ENCODE measurements at regions not wholly inside any gene's neighbourhood (a gene's known extent, or its start where the extent isn't known, plus 50 kb on each side); places are given as distances from the start of the nearest gene placed in this dataset.

DNA sequence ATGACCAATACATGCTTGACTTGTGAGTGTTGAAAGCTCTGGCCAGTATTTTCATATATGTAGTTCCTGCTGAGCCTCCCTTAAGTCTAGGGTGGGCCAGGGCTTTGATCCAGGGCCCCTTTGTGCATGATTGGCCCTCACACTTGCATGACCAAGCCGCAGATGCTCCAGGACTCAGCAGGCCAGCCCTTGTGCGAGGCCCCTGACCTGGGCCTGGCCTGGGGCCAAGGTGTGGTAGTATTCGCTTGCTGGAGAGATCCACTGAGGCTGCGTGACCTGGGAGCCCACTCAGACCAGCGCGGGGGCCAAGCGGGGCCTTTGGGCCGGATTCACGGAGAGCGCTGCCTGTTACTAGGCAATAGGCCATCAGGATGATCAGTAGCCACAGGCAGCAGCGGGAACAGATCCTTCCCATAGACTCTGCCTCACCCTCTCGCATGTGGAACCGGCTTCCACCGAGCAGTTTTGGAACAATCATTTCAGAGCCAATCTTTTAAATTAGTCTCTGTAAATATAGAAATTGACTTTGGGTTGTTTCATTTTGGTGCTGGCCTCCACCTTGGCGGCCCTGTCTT is 79.0 kb upstream of the PTCH1 start:
- Mint-ChIP-seq H3K9me3 (ENCODE audit: low read depth, unreplicated experiment) (no peaks in the 10 kb centered on the region), H3K36me3 (ENCODE audit: insufficient read depth, unreplicated experiment) (no peaks in the 10 kb centered on the region), H3K27ac (ENCODE audit: unreplicated experiment) (no peak overlapping the region), H3K27me3 (ENCODE audit: unreplicated experiment) (peaks cover 22% of the 10 kb centered on the region), H3K4me1 (ENCODE audit: low read depth, unreplicated experiment) (no peaks in the 10 kb centered on the region), H3K4me3 (ENCODE audit: low read depth, unreplicated experiment) (no peak overlapping the region)
- CTCF ChIA-PET, result no interaction called here
- BruUV-seq (replicated peaks), result no TSS peak
- TF ChIP-seq, protein P1, sequence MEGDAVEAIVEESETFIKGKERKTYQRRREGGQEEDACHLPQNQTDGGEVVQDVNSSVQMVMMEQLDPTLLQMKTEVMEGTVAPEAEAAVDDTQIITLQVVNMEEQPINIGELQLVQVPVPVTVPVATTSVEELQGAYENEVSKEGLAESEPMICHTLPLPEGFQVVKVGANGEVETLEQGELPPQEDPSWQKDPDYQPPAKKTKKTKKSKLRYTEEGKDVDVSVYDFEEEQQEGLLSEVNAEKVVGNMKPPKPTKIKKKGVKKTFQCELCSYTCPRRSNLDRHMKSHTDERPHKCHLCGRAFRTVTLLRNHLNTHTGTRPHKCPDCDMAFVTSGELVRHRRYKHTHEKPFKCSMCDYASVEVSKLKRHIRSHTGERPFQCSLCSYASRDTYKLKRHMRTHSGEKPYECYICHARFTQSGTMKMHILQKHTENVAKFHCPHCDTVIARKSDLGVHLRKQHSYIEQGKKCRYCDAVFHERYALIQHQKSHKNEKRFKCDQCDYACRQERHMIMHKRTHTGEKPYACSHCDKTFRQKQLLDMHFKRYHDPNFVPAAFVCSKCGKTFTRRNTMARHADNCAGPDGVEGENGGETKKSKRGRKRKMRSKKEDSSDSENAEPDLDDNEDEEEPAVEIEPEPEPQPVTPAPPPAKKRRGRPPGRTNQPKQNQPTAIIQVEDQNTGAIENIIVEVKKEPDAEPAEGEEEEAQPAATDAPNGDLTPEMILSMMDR (IDR thresholded peaks at IDR 0.05; ENCODE audit: unreplicated experiment), result no peak
- no peak for DNase-seq
- intact Hi-C loops (cut with micrococcal nuclease; ENCODE audit: unreplicated experiment), result no loop called here

DNA sequence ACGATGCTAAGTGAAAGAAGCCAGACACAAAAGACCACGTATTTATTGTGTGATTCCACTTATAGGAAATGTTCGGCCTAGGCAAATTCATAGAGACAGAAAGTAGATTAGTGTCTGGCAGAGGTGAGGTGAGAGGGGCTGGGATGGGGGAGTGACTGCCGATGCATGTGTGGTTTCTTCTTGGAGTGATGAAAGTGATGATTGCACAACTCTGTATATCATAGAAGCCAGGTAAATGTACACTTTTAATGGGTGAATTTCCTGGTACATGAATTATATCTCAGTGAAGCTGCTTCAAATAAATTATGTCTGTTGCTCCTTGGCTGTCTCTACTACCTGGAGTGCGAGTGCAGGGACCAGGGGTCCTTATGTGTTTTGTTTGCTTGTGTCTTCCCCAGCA is 76.2 kb upstream of the PTCH1 start:
- Mint-ChIP-seq H3K27me3 (ENCODE audit: unreplicated experiment) (peaks cover 19% of the 10 kb centered on the region), H3K36me3 (ENCODE audit: insufficient read depth, unreplicated experiment) (no peaks in the 10 kb centered on the region), H3K9me3 (ENCODE audit: low read depth, unreplicated experiment) (no peaks in the 10 kb centered on the region), H3K4me3 (ENCODE audit: low read depth, unreplicated experiment) (no peak overlapping the region), H3K4me1 (ENCODE audit: low read depth, unreplicated experiment) (no peaks in the 10 kb centered on the region), H3K27ac (ENCODE audit: unreplicated experiment) (no peak overlapping the region)
- TF ChIP-seq, protein P1 (IDR thresholded peaks at IDR 0.05; ENCODE audit: unreplicated experiment), result no peak
- intact Hi-C loops (cut with micrococcal nuclease; ENCODE audit: unreplicated experiment), result no loop called here
- no peak for DNase-seq
- BruUV-seq (replicated peaks), result no TSS peak
- CTCF ChIA-PET, result no interaction called here

DNA sequence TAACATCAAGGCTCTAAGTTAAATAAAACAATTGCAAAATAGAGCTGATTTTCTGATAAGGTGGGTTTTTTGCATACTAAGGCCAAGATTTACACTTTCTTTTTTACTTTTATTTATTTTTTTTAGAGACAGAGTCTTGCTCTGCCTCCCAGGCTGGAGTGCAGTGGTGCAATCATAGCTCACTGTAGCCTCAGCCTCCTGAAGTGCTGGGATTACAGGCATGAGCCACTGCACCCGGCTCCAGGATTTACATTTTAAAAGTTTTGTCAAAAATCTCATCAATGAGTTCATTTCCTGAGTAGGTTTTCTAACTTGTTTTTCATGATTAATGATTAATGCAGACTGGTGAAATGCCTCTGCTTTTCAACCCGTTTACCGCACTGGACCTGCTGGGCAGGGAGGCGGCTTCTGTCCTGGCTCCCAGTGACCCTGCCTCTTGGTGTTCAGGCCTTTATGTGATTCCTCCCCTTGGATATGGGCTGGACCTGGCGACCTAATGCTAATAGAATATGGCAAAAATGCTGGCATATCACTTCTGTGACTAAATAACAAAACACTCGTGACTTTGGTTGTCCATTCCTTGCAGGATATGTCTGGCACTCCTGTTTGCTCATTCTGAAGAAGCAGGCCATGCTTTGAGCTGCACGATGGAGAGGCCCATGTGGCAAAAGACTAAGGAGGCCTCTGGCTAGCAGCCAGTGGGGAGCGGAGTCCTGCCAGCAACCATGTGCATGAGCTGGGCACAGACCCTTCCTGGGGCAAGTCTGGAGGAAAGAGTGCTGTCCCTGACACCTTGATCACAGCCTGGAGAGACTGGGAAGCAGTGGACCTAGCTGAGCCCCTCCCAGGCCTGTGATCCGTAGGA is 72.2 kb upstream of the PTCH1 start:
- intact Hi-C loops (cut with micrococcal nuclease; ENCODE audit: unreplicated experiment), result no loop called here
- BruUV-seq (replicated peaks), result no TSS peak
- Mint-ChIP-seq H3K36me3 (ENCODE audit: insufficient read depth, unreplicated experiment) (no peaks in the 10 kb centered on the region), H3K27ac (ENCODE audit: unreplicated experiment) (no peak overlapping the region), H3K9me3 (ENCODE audit: low read depth, unreplicated experiment) (no peaks in the 10 kb centered on the region), H3K4me1 (ENCODE audit: low read depth, unreplicated experiment) (no peaks in the 10 kb centered on the region), H3K27me3 (ENCODE audit: unreplicated experiment) (peaks cover 27% of the 10 kb centered on the region), H3K4me3 (ENCODE audit: low read depth, unreplicated experiment) (no peak overlapping the region)
- no peak for DNase-seq
- CTCF ChIA-PET, result no interaction called here
- TF ChIP-seq, protein P1 (IDR thresholded peaks at IDR 0.05; ENCODE audit: unreplicated experiment), result no peak

DNA sequence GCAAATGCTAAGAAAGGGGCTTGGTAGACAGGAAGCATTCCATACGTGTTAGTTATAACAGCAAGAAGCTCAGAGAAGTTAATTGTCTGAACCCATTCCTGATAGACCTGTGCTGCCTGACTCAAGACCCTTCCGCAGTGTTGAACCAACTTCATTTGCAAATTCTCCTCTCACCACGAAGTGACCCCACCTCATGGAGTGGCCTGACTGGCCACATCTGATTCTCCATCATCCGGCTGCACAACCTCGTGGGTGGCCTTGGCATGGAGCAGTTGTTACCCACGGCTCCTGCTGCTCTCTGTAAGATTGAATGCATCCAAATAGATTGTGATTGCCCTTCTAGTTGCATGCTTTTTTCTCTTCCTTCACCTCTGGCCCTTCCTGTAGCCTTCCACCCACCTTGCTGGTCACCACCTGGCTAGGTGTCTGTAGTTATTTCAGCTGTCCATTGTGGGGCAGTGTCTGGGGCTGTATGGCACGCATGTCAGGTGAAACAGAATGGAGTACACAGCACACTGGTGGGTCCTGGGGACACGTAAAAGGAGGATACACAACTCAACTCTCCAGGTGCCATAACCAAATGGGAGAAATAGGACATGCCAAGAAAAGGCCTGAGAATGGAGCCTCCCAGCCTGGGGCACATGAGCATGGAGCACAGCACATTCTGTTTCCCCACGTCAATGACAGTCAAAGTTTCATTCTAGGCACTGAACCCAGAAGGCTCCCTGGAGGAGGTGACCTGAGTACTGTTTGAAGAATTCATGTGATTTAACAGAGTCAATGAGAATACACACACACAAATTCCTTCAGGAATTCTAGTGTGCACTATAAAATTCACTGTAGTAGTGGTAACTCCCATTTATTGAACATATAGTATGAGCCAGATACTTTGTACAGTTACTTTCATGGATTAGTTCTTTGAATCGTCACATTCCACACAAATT is 70.5 kb upstream of the PTCH1 start:
- no peak for DNase-seq
- no peaks in the 10 kb centered on the region for H3K36me3 Mint-ChIP-seq (ENCODE audit: insufficient read depth, unreplicated experiment)
- no peaks in the 10 kb centered on the region for H3K4me1 Mint-ChIP-seq (ENCODE audit: low read depth, unreplicated experiment)
- TF ChIP-seq, protein P1 (IDR thresholded peaks at IDR 0.05; ENCODE audit: unreplicated experiment), result no peak
- no peak overlapping the region for H3K27ac Mint-ChIP-seq (ENCODE audit: unreplicated experiment)
- CTCF ChIA-PET, result no interaction called here
- H3K4me3 Mint-ChIP-seq (ENCODE audit: low read depth, unreplicated experiment), result no peak overlapping the region
- intact Hi-C loops (cut with micrococcal nuclease; ENCODE audit: unreplicated experiment), result no loop called here
- no peaks in the 10 kb centered on the region for H3K9me3 Mint-ChIP-seq (ENCODE audit: low read depth, unreplicated experiment)
- BruUV-seq (replicated peaks), result no TSS peak
- H3K27me3 Mint-ChIP-seq (ENCODE audit: unreplicated experiment), result peaks cover 32% of the 10 kb centered on the region

Data from Calu3 (cell line).